NT2/D1 (cell line): ENCODE measurements at regions not wholly inside any gene's neighbourhood (a gene's known extent, or its start where the extent isn't known, plus 50 kb on each side); places are given as distances from the start of the nearest gene placed in this dataset.

Experiments
- YY1 ChIP-seq: IDR thresholded peaks from 2 replicates; pipeline ENCODE4 v1.6.1; 2011; ENCODE audit not compliant: insufficient read length, insufficient read depth
- ZNF274 ChIP-seq: IDR thresholded peaks from 2 replicates; pipeline ENCODE4 v1.6.1; 2011; ENCODE audit warnings: mild to moderate bottlenecking, low read depth, low read length

DNA sequence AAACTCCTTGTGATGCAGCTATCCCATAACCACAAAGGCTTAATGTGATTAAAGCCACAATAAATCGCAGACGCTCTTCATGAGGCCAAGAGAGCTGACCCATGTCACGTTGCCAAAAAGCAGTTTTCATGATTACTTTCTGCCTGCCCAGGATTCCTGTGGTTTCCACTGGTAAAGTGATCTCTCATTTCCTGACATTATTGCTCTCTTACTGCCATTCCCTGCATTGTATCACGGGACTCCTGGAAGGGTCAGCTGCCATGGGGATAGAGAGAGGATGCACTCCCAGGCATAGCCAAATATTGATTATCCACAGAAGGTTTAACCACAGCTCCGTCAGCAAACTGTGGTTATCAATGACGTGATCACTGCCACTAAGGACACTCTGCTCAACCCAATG, 103.8 kb upstream of the SLC1A3 start:
- TF ChIP-seq ZNF274: no peak
- no peak for TF ChIP-seq YY1
